ENCODE measurements at regions not wholly inside any gene's neighbourhood (a gene's known extent, or its start where the extent isn't known, plus 50 kb on each side); places are given as distances from the start of the nearest gene placed in this dataset.

DNA sequence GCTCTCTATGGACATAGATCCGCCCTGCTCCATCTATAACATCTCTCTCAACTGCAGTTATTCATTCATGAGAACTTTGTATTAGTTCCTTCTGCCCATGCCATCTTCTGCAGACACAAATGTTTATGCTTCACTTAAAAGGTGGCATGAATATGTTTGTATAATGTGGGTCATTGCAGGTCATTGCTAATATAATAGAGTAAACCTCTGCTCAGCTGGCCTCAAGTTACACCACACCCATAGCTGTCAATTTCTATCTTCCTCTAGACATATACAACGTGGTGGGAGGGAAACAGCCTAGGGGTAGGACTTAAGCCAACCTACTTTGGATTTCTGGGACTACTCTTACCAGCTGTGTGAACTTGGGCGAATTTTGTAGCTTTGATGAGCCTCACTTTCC, 129.8 kb downstream of the ATXN3L start (continued):
- TF ChIP-seq, protein P1, sequence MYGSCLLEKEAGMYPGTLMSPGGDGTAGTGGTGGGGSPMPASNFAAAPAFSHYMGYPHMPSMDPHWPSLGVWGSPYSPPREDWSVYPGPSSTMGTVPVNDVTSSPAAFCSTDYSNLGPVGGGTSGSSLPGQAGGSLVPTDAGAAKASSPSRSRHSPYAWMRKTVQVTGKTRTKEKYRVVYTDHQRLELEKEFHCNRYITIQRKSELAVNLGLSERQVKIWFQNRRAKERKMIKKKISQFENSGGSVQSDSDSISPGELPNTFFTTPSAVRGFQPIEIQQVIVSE (CRISPR knock-in tag; IDR thresholded peaks at IDR 0.05; ENCODE audit: borderline replicate concordance): no peak
- TF ChIP-seq TCF7 (CRISPR knock-in tag; IDR thresholded peaks at IDR 0.05; ENCODE audit: low read depth): no peak
- no peak for TF ChIP-seq ZNF671 (CRISPR knock-in tag; IDR thresholded peaks at IDR 0.05)
- TF ChIP-seq, protein P2, sequence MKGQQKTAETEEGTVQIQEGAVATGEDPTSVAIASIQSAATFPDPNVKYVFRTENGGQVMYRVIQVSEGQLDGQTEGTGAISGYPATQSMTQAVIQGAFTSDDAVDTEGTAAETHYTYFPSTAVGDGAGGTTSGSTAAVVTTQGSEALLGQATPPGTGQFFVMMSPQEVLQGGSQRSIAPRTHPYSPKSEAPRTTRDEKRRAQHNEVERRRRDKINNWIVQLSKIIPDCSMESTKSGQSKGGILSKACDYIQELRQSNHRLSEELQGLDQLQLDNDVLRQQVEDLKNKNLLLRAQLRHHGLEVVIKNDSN (CRISPR knock-in tag; IDR thresholded peaks at IDR 0.05): no peak
- TF ChIP-seq, protein P3, sequence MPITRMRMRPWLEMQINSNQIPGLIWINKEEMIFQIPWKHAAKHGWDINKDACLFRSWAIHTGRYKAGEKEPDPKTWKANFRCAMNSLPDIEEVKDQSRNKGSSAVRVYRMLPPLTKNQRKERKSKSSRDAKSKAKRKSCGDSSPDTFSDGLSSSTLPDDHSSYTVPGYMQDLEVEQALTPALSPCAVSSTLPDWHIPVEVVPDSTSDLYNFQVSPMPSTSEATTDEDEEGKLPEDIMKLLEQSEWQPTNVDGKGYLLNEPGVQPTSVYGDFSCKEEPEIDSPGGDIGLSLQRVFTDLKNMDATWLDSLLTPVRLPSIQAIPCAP (CRISPR knock-in tag; IDR thresholded peaks at IDR 0.05): no peak
- no peak for TF ChIP-seq NR2C2 (CRISPR knock-in tag; IDR thresholded peaks at IDR 0.05)

DNA sequence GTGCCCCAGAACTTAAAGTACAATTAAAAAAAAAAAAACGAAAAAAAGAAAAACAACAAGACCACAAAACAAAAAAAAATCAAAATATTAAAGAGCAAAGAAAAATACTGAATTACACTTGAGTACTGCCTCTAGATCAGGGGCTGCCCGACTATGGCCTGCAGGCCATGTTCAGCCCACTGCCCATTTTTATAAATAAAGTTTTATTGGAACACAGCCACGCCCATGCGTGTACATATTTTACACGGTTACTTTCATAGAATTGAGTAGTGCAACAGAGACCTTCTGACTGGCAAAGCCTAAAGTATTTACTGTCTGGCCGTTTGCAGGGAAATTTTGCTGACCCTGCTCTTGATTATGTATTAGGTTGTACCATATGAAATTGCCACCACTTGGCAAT, 130.5 kb downstream of the ATXN3L start:
- Mint-ChIP-seq H3K27me3 (ENCODE audit: low read depth) (no peaks in the 10 kb centered on the region; the same call in 1 of the 2 replicates), H3K27ac (no peak overlapping the region), H3K9me3 (peaks cover 2% of the 10 kb centered on the region; the same call in 1 of the 2 replicates), H3K4me1 (no peaks in the 10 kb centered on the region), H3K4me3 (no peak overlapping the region), H3K36me3 (no peaks in the 10 kb centered on the region)
- ChIA-PET POLR2A (no interaction called here), CTCF (no interaction called here)
- DNase-seq (ENCODE audit: low spot score): no peak
- ATAC-seq: no peak
- TF ChIP-seq, protein P4, sequence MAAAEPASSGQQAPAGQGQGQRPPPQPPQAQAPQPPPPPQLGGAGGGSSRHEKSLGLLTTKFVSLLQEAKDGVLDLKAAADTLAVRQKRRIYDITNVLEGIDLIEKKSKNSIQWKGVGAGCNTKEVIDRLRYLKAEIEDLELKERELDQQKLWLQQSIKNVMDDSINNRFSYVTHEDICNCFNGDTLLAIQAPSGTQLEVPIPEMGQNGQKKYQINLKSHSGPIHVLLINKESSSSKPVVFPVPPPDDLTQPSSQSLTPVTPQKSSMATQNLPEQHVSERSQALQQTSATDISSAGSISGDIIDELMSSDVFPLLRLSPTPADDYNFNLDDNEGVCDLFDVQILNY (CRISPR knock-in tag; IDR thresholded peaks at IDR 0.05): no peak
- TF ChIP-seq TEAD1 (CRISPR knock-in tag; IDR thresholded peaks at IDR 0.05): no peak

DNA sequence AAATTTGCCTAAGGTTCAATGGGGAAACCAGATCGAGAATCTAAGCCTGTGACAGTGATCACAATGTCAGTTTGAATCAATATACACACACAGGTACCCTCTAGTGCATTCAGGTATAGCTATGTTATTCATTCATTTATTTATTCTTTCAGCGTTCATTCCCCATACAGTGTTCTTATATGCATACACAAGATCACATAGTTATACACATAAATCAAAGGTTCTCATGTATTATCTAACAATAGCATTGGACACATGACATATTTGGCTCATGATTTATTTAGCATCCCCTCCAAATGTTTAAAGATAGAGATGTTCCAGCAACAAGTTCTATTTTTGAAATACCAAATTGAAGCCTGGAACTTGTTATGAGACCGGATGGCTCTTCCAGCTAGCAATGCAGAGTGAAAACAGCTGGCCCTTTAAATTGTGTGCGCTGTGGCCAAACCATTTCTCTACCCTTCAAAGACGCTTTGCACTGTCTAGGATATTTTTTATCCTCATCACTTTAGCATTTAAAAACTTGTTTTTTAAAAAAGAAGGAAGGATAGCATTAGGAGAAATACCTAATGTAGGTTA, 131.0 kb downstream of the ATXN3L start:
- Mint-ChIP-seq H3K27me3 (ENCODE audit: low read depth) (no peaks in the 10 kb centered on the region; the same call in 1 of the 2 replicates), H3K4me1 (no peaks in the 10 kb centered on the region), H3K27ac (no peak overlapping the region), H3K4me3 (no peak overlapping the region), H3K36me3 (no peaks in the 10 kb centered on the region), H3K9me3 (peaks cover 6% of the 10 kb centered on the region; the same call in 1 of the 2 replicates)
- ATAC-seq: no peak
- ChIA-PET POLR2A (no interaction called here), CTCF (no interaction called here)
- DNase-seq (ENCODE audit: low spot score): no peak
- TF ChIP-seq RELA (CRISPR knock-in tag; IDR thresholded peaks at IDR 0.05; ENCODE audit: borderline replicate concordance) (no peak), ZNF317 (CRISPR knock-in tag; IDR thresholded peaks at IDR 0.05; ENCODE audit: borderline replicate concordance, low read depth) (no peak), TEAD1 (CRISPR knock-in tag; IDR thresholded peaks at IDR 0.05) (no peak), CREM (CRISPR knock-in tag; IDR thresholded peaks at IDR 0.05) (no peak), ZNF263 (CRISPR knock-in tag; IDR thresholded peaks at IDR 0.05; ENCODE audit: low read depth) (no peak), SMAD3 (CRISPR knock-in tag; IDR thresholded peaks at IDR 0.05; ENCODE audit: borderline replicate concordance) (no peak), TP53 (CRISPR knock-in tag; IDR thresholded peaks at IDR 0.05) (no peak), ELF4 (CRISPR knock-in tag; IDR thresholded peaks at IDR 0.05; ENCODE audit: low read depth) (no peak), NFE2L1 (CRISPR knock-in tag; IDR thresholded peaks at IDR 0.05) (no peak), KAT7 (CRISPR knock-in tag; IDR thresholded peaks at IDR 0.05; ENCODE audit: borderline replicate concordance) (no peak)
- TF ChIP-seq, protein P5, sequence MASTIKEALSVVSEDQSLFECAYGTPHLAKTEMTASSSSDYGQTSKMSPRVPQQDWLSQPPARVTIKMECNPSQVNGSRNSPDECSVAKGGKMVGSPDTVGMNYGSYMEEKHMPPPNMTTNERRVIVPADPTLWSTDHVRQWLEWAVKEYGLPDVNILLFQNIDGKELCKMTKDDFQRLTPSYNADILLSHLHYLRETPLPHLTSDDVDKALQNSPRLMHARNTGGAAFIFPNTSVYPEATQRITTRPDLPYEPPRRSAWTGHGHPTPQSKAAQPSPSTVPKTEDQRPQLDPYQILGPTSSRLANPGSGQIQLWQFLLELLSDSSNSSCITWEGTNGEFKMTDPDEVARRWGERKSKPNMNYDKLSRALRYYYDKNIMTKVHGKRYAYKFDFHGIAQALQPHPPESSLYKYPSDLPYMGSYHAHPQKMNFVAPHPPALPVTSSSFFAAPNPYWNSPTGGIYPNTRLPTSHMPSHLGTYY (CRISPR knock-in tag; IDR thresholded peaks at IDR 0.05): no peak
- TF ChIP-seq, protein P6, sequence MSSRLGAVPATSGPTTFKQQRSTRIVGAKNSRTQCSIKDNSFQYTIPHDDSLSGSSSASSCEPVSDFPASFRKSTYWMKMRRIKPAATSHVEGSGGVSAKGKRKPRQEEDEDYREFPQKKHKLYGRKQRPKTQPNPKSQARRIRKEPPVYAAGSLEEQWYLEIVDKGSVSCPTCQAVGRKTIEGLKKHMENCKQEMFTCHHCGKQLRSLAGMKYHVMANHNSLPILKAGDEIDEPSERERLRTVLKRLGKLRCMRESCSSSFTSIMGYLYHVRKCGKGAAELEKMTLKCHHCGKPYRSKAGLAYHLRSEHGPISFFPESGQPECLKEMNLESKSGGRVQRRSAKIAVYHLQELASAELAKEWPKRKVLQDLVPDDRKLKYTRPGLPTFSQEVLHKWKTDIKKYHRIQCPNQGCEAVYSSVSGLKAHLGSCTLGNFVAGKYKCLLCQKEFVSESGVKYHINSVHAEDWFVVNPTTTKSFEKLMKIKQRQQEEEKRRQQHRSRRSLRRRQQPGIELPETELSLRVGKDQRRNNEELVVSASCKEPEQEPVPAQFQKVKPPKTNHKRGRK (CRISPR knock-in tag; IDR thresholded peaks at IDR 0.05; ENCODE audit: borderline replicate concordance): no peak
- TF ChIP-seq, protein P4 (CRISPR knock-in tag; IDR thresholded peaks at IDR 0.05): no peak
- TF ChIP-seq, protein P7, sequence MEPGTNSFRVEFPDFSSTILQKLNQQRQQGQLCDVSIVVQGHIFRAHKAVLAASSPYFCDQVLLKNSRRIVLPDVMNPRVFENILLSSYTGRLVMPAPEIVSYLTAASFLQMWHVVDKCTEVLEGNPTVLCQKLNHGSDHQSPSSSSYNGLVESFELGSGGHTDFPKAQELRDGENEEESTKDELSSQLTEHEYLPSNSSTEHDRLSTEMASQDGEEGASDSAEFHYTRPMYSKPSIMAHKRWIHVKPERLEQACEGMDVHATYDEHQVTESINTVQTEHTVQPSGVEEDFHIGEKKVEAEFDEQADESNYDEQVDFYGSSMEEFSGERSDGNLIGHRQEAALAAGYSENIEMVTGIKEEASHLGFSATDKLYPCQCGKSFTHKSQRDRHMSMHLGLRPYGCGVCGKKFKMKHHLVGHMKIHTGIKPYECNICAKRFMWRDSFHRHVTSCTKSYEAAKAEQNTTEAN (CRISPR knock-in tag; IDR thresholded peaks at IDR 0.05): no peak
- TF ChIP-seq, protein P8, sequence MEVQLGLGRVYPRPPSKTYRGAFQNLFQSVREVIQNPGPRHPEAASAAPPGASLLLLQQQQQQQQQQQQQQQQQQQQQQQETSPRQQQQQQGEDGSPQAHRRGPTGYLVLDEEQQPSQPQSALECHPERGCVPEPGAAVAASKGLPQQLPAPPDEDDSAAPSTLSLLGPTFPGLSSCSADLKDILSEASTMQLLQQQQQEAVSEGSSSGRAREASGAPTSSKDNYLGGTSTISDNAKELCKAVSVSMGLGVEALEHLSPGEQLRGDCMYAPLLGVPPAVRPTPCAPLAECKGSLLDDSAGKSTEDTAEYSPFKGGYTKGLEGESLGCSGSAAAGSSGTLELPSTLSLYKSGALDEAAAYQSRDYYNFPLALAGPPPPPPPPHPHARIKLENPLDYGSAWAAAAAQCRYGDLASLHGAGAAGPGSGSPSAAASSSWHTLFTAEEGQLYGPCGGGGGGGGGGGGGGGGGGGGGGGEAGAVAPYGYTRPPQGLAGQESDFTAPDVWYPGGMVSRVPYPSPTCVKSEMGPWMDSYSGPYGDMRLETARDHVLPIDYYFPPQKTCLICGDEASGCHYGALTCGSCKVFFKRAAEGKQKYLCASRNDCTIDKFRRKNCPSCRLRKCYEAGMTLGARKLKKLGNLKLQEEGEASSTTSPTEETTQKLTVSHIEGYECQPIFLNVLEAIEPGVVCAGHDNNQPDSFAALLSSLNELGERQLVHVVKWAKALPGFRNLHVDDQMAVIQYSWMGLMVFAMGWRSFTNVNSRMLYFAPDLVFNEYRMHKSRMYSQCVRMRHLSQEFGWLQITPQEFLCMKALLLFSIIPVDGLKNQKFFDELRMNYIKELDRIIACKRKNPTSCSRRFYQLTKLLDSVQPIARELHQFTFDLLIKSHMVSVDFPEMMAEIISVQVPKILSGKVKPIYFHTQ (CRISPR knock-in tag; IDR thresholded peaks at IDR 0.05): no peak

All from WTC11 (cell line).